ENCODE measurements at regions not wholly inside any gene's neighbourhood (a gene's known extent, or its start where the extent isn't known, plus 50 kb on each side); places are given as distances from the start of the nearest gene placed in this dataset.

DNA sequence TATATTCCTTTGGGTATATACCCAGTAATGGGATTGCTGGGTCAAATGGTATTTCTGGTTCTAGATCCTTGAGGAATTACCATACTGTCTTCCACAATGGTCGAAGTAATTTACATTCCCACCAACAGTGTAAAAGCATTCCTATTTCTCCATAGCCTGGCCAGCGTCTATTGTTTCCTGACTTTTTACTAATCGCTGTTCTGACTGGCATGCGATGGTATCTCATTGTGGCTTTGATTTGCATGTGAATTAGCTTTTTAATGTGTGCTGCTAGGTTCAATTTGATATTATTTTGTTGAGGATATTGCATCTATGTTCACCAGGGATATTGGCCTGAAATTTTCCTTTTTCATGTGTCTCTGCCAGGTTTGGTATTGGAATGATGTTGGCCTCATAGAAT is 67.4 kb upstream of the VRK2 start:
- no peak overlapping the region for H3K4me2 ChIP-seq (ENCODE audit: insufficient read depth in 1 of 2, low read depth in 2 of 2, low read length in 2 of 2)
- H2BK20ac ChIP-seq (ENCODE audit: low read length), result no peak overlapping the region
- no peak overlapping the region for H4K91ac ChIP-seq (replicated peaks; ENCODE audit: insufficient read length, low read length)
- no peaks in the 10 kb centered on the region for H3K79me1 ChIP-seq (ENCODE audit: low read depth, low read length)
- H4K20me1 ChIP-seq (replicated peaks in 1 of 2; ENCODE audit: control insufficient read depth in 1 of 2, insufficient read depth in 2 of 2, low read length in 2 of 2), result no peaks in the 10 kb centered on the region
- no peak overlapping the region for H3K18ac ChIP-seq (ENCODE audit: extremely low read depth, low read length)
- H3K79me2 ChIP-seq (ENCODE audit: control insufficient read depth in 1 of 2, insufficient read depth in 2 of 2, low read length in 2 of 2), result no peaks in the 10 kb centered on the region
- no peak overlapping the region for H2AFZ ChIP-seq (ENCODE audit: low read length)
- ChIA-PET POLR2A (ENCODE audit: partially characterized antibody) (no interaction called here), CTCF (ENCODE audit: partially characterized antibody) (no interaction called here)
- no peaks in the 10 kb centered on the region for H3K27me3 ChIP-seq (replicated peaks in 1 of 4; ENCODE audit: control insufficient read depth in 3 of 4, extremely low read depth in 1 of 4, insufficient read depth in 3 of 4, low read length in 3 of 4)
- H3K9ac ChIP-seq (replicated peaks in 1 of 4; ENCODE audit: extremely low read depth in 1 of 4, low read depth in 3 of 4, low read length in 3 of 4), result no peak overlapping the region
- no peak overlapping the region for H2AK5ac ChIP-seq (ENCODE audit: low read depth, low read length)
- 81% methylated on average over 4 of the region's 4 CpGs; no CpG with 5 or more reads in 1 of the 2 experiments for WGBS, 2 experiments (ENCODE audit: extremely low coverage in 1 of 2, insufficient coverage in 1 of 2, insufficient read length in 1 of 2, insufficient replicate concordance in 2 of 2, low coverage in 1 of 2, low lambda C conversion rate in 2 of 2, missing lambda C conversion rate in 1 of 2)
- no peak overlapping the region for H4K8ac ChIP-seq (ENCODE audit: extremely low read depth, insufficient read depth, low read length)
- no peaks in the 10 kb centered on the region for H3K9me3 ChIP-seq (ENCODE audit: insufficient read depth in 2 of 2, low read depth in 1 of 2, low read length in 1 of 2)
- FAIRE-seq (no peak), DNase-seq (ENCODE audit: low read depth in 1 of 2, low spot score in 2 of 2) (no peak)
- no peak overlapping the region for H2BK5ac ChIP-seq (ENCODE audit: low read depth, low read length)
- no peak overlapping the region for H3K4ac ChIP-seq (replicated peaks; ENCODE audit: insufficient read length, low read depth, low read length)
- no peak overlapping the region for H2BK120ac ChIP-seq (replicated peaks; ENCODE audit: low read depth, low read length)
- H2BK15ac ChIP-seq (ENCODE audit: low read length), result no peak overlapping the region
- H3K23ac ChIP-seq (ENCODE audit: insufficient read length), result no peak overlapping the region
- H3K4me3 ChIP-seq (ENCODE audit: extremely low read depth in 1 of 4, insufficient read depth in 2 of 4, low read depth in 3 of 4, low read length in 4 of 4), result no peak overlapping the region
- H4K5ac ChIP-seq (ENCODE audit: insufficient read length, low read depth, low read length), result no peak overlapping the region
- H3K36me3 ChIP-seq (ENCODE audit: control insufficient read depth in 2 of 4, insufficient read depth in 4 of 4, low read length in 3 of 4), result no peaks in the 10 kb centered on the region
- no peaks in the 10 kb centered on the region for H3K23me2 ChIP-seq (ENCODE audit: low read depth, low read length)
- TF ChIP-seq POU5F1 (IDR thresholded peaks at IDR 0.05; ENCODE audit: low read depth, low read length) (no peak), SP1 (IDR thresholded peaks at IDR 0.05; ENCODE audit: low read depth, low read length) (no peak), SP4 (IDR thresholded peaks at IDR 0.05; ENCODE audit: low read length) (no peak), POLR2AphosphoS5 (IDR thresholded peaks at IDR 0.05; ENCODE audit: low read depth, low read length) (no peak), TEAD4 (IDR thresholded peaks at IDR 0.05; ENCODE audit: low read depth, low read length) (0 out of 2 replicates have a peak, but pooled peaks have one; percentile 10), NANOG (IDR thresholded peaks at IDR 0.05; ENCODE audit: insufficient read depth, low read depth, low read length, poor library complexity, severe bottlenecking) (peak; percentile 72), RAD21 (IDR thresholded peaks at IDR 0.05 in 1 of 2, conservative IDR thresholded peaks at IDR 0.05 in 1 of 2; ENCODE audit: low read depth in 2 of 2, low read length in 2 of 2) (no peak)
- TF ChIP-seq, protein P1, sequence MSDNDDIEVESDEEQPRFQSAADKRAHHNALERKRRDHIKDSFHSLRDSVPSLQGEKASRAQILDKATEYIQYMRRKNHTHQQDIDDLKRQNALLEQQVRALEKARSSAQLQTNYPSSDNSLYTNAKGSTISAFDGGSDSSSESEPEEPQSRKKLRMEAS (IDR thresholded peaks at IDR 0.05), result no peak
- H3K27ac ChIP-seq (ENCODE audit: low read depth, low read length), result no peak overlapping the region
- H3K4me1 ChIP-seq (replicated peaks in 1 of 4; ENCODE audit: control insufficient read depth in 3 of 4, insufficient read depth in 4 of 4, low read length in 3 of 4), result no peaks in the 10 kb centered on the region
- no peak overlapping the region for H3K56ac ChIP-seq (replicated peaks; ENCODE audit: insufficient read length, low read depth, low read length)
- no peak overlapping the region for H3K14ac ChIP-seq (ENCODE audit: insufficient read length)
- H2BK12ac ChIP-seq (ENCODE audit: low read depth, low read length), result no peak overlapping the region

All from H1 (cell line).